GM10266 (cell line): ENCODE measurements at regions not wholly inside any gene's neighbourhood (a gene's known extent, or its start where the extent isn't known, plus 50 kb on each side); places are given as distances from the start of the nearest gene placed in this dataset.

ENCODE experiments used
- DNase-seq: peaks from one replicate; pipeline ENCODE4 v3.0.0; 2012; ENCODE audit errors: extremely low spot score
- TF ChIP-seq, protein P1 (sequence below): IDR thresholded peaks from 2 replicates; pipeline ENCODE4 v1.5.1; 2012; ENCODE audit warnings: mild to moderate bottlenecking, low read depth; ENCODE audit not compliant: control insufficient read depth, insufficient read depth; ENCODE audit errors: missing control alignments

DNA sequence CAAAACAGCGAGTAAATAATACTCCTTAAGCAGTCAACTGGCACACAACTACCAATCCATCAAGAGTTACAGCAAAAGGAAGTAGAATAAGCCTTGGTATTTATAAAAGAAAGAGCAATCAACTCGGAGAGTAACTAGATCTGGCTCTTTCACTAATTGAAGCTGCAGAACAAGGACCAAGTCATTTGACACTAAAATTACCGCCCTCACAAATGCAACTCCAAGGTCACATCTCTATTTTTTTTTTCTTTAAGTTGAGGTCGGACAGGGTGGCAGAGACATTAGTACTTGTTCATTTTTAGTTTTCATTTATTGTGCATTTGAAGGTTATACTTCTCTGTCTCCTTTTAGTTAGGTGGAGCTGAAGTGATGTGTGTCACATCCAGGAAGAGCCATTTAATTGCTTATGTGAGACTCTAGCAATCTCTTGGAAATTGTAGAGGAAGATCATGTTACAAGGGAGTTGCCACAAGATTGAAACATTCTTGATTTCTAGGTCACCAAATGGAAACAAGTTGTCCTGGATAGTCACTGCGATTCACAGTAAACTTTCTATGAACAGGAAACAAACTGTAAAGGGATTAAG lies 138.1 kb upstream of the ADAMTS5 start:
- TF ChIP-seq, protein P1, sequence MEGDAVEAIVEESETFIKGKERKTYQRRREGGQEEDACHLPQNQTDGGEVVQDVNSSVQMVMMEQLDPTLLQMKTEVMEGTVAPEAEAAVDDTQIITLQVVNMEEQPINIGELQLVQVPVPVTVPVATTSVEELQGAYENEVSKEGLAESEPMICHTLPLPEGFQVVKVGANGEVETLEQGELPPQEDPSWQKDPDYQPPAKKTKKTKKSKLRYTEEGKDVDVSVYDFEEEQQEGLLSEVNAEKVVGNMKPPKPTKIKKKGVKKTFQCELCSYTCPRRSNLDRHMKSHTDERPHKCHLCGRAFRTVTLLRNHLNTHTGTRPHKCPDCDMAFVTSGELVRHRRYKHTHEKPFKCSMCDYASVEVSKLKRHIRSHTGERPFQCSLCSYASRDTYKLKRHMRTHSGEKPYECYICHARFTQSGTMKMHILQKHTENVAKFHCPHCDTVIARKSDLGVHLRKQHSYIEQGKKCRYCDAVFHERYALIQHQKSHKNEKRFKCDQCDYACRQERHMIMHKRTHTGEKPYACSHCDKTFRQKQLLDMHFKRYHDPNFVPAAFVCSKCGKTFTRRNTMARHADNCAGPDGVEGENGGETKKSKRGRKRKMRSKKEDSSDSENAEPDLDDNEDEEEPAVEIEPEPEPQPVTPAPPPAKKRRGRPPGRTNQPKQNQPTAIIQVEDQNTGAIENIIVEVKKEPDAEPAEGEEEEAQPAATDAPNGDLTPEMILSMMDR, result no peak
- no peak for DNase-seq

DNA sequence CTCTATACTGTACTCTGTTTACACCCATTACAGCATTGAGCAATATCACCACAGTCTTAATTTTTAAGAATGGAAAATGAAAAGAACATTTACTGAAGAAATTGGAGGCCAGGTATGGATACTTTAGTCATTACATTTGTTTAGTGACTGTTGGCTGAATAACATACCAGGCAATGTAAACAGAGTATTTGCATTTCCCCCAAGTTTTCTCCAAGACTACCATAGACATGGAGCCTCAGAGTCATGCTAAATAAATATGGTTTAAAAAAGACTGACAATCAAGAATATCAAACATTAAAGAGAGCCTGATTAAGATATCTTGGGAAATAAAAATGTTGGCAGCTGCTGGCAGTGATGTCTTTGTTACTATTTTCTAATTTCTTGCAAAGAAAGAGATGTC lies 136.9 kb upstream of the ADAMTS5 start:
- TF ChIP-seq, protein P1, result no peak
- DNase-seq, result no peak

DNA sequence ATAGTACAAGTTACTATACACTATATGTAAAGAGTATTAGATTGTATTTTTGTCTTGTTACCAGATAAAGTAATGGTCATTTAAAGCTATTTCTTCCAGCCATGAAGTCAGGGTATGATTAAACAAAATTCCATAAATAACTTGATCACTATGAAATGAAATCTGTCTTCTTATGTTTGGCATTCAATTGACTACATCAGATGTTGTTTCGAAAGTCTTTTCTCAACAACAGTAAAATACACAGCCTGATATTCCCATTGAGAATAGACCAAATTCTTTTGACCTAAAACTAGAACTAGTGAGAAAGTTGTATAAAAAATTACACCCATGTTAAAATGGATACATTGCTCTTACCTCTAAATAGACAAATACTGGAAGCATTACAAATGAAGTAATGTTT lies 134.6 kb upstream of the ADAMTS5 start:
- no peak for DNase-seq
- TF ChIP-seq, protein P1, result no peak

DNA sequence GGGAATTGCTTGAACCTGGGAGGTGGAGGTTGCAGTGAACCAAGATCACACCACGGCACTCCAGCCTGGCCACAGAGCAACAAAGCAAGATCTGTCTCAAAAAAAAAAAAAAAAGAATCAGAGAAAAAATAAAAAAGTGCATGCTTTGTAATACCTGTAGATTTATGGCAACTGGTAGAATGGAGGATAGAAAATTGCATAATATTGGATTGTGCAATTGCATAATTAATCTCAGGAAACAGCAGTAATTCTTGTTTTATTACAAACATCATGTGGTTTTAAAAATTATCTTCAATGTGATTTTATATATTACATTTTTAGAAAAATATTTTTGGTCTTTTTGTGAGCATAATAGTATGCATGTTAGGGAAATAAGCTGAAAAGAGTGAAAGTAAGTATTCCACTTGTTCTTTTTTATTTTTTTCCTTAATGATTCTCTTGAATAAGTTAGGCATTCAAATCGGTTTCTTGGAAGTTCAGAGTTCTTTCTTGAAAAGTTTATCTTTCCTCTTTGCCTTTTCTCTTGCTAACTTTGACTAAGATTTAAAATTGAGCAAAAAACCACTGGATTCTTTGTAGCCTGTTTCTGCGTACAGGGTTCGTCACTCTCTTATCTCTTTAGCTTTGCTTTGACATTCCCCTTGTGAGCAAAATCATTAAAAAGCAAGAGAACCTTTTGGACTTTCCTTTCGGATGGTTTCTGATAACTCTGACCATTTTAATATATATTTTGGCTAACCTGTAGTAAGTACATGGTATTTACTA lies 127.5 kb upstream of the ADAMTS5 start:
- no peak for DNase-seq
- TF ChIP-seq, protein P1, result no peak

DNA sequence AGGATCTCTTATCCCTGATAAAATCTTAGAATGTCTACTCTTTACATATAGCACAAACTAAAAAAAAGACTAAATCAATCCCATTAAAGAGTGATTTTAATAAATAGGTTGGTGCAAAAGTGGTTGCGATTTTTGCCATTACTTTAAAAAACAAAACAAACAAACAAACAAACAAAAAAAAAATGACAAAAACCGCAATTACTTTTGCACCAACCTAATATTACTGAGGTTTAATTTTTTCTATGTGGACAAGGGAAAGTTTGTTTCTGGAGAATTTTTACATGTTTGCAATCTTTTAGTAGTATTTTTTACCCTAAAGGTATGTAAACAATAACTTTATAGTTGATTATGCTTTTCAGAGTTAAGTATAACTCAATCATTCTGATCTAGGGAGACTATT lies 119.7 kb upstream of the ADAMTS5 start:
- TF ChIP-seq, protein P1, result no peak
- no peak for DNase-seq

DNA sequence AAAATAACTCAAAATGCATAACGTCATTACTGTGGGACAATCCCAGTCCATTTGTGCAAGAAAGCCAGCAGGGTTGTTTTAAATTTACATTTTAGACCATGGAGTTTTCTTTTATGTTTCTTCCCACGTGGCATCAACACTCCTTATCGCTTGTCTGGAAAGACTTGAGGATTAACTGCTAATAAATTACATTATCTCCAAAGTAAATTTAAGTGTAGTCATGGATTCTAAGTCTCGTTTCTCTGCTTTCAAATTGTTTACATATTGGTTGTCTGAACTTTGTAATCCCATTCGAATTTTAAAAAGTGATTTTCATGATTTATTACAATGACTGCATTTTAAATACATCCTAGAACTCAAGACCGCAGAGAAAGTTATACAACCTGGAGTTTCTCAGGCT lies 119.3 kb upstream of the ADAMTS5 start:
- TF ChIP-seq, protein P1, result no peak
- no peak for DNase-seq

DNA sequence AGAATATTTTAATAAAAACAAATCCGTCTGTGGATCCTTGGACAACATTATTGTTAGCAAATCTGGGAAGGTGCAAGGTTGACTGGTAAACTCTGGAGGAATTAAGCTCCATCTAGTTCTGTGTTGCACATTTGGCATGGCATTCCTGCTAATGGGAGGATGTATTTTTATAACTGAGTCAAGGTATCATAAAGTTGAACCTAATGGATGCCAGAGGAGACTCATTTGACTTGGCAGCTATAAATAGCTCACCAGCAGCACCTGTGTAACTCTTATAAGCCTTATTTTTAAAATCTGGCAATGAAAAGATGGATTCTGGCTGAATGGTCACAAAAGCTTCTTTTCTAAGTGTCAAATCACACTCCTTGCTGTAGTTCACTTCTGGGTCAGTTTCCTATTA lies 118.5 kb upstream of the ADAMTS5 start:
- TF ChIP-seq, protein P1, result no peak
- DNase-seq, result no peak
